Fibroblast of villous mesenchyme (primary cell): ENCODE measurements at regions not wholly inside any gene's neighbourhood (a gene's known extent, or its start where the extent isn't known, plus 50 kb on each side); places are given as distances from the start of the nearest gene placed in this dataset.
A peak's percentile ranks its signal among the peaks of the same experiment; 100 is the strongest.

Source experiments
- DNase-seq: peaks from one replicate; pipeline ENCODE4 v3.0.0-alpha.2; 2010; ENCODE audit warnings: low read depth
- H3K4me3 ChIP-seq: 2 replicates; pipeline ENCODE4 v1.5.1; 2011; ENCODE audit warnings: low read depth, mild to moderate bottlenecking, low read length
- CTCF ChIP-seq: IDR thresholded peaks from 2 replicates; pipeline ENCODE4 v1.5.1; 2012; ENCODE audit warnings: low read depth, mild to moderate bottlenecking, low read length; ENCODE audit not compliant: insufficient read depth

- H3K4me3 ChIP-seq, result no peak overlapping the region
- no peak for TF ChIP-seq CTCF
- no peak for DNase-seq
Measured at GRCh38 chr6:3575166-3575565, 118.3 kb upstream of the SLC22A23 start.

- no peak for TF ChIP-seq CTCF
- no peak overlapping the region for H3K4me3 ChIP-seq
- DNase-seq, result no peak
Measured at GRCh38 chr6:3573670-3574069, 116.8 kb upstream of the SLC22A23 start.

- TF ChIP-seq CTCF, result no peak
- DNase-seq, result no peak
- H3K4me3 ChIP-seq, result no peak overlapping the region
Measured at GRCh38 chr6:3571836-3572235, 115.0 kb upstream of the SLC22A23 start.

GRCh38 chr6:3571250-3571681 is 114.4 kb upstream of the SLC22A23 start:
- no peak overlapping the region for H3K4me3 ChIP-seq
- no peak for TF ChIP-seq CTCF
- no peak for DNase-seq

GRCh38 chr6:3569816-3570215 is 113.0 kb upstream of the SLC22A23 start:
- TF ChIP-seq CTCF, result no peak
- no peak for DNase-seq

GRCh38 chr6:3568396-3569082 is 111.7 kb upstream of the SLC22A23 start:
- TF ChIP-seq CTCF, result no peak
- DNase-seq, result peak; percentile 48
- H3K4me3 ChIP-seq, result no peak overlapping the region

More at GRCh38 chr6:3569816-3570215, 113.0 kb upstream of the SLC22A23 start:
- H3K4me3 ChIP-seq, result no peak overlapping the region

GRCh38 chr6:3566812-3567211 is 110.0 kb upstream of the SLC22A23 start:
- H3K4me3 ChIP-seq, result no peak overlapping the region
- TF ChIP-seq CTCF, result no peak
- DNase-seq, result peak; percentile 71
